ENCODE measurements at regions not wholly inside any gene's neighbourhood (a gene's known extent, or its start where the extent isn't known, plus 50 kb on each side); places are given as distances from the start of the nearest gene placed in this dataset.

- no peak overlapping the region for H2BK20ac ChIP-seq (ENCODE audit: low read depth, low read length)
- POLR2A ChIA-PET (ENCODE audit: unreplicated experiment), result no interaction called here
- TF ChIP-seq RCOR1 (IDR thresholded peaks at IDR 0.05; ENCODE audit: insufficient replicate concordance, low read length) (no peak), NFE2L2 (IDR thresholded peaks at IDR 0.05; ENCODE audit: low read depth, low read length) (no peak), MXI1 (IDR thresholded peaks at IDR 0.05; ENCODE audit: borderline replicate concordance, low read depth, low read length) (no peak), RAD21 (IDR thresholded peaks at IDR 0.05; ENCODE audit: low read length) (no peak), POLR2A (IDR thresholded peaks at IDR 0.05; ENCODE audit: low read depth, low read length) (no peak), MAZ (IDR thresholded peaks at IDR 0.05; ENCODE audit: borderline replicate concordance, low read depth, low read length) (no peak)
- TF ChIP-seq, protein P1, sequence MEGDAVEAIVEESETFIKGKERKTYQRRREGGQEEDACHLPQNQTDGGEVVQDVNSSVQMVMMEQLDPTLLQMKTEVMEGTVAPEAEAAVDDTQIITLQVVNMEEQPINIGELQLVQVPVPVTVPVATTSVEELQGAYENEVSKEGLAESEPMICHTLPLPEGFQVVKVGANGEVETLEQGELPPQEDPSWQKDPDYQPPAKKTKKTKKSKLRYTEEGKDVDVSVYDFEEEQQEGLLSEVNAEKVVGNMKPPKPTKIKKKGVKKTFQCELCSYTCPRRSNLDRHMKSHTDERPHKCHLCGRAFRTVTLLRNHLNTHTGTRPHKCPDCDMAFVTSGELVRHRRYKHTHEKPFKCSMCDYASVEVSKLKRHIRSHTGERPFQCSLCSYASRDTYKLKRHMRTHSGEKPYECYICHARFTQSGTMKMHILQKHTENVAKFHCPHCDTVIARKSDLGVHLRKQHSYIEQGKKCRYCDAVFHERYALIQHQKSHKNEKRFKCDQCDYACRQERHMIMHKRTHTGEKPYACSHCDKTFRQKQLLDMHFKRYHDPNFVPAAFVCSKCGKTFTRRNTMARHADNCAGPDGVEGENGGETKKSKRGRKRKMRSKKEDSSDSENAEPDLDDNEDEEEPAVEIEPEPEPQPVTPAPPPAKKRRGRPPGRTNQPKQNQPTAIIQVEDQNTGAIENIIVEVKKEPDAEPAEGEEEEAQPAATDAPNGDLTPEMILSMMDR (conservative IDR thresholded peaks at IDR 0.05; ENCODE audit: low read depth, low read length), result no peak
- TF ChIP-seq, protein P2, sequence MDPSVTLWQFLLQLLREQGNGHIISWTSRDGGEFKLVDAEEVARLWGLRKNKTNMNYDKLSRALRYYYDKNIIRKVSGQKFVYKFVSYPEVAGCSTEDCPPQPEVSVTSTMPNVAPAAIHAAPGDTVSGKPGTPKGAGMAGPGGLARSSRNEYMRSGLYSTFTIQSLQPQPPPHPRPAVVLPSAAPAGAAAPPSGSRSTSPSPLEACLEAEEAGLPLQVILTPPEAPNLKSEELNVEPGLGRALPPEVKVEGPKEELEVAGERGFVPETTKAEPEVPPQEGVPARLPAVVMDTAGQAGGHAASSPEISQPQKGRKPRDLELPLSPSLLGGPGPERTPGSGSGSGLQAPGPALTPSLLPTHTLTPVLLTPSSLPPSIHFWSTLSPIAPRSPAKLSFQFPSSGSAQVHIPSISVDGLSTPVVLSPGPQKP (IDR thresholded peaks at IDR 0.05; ENCODE audit: borderline replicate concordance, low read depth, low read length), result no peak
- no peak overlapping the region for H2BK5ac ChIP-seq (ENCODE audit: low read depth, low read length, poor library complexity, severe bottlenecking)
- H2BK15ac ChIP-seq (ENCODE audit: low read depth, low read length), result no peak overlapping the region
- H4K8ac ChIP-seq (ENCODE audit: low read depth in 2 of 2, low read length in 2 of 2), result no peak overlapping the region
- no peak overlapping the region for H2AK9ac ChIP-seq (replicated peaks; ENCODE audit: low read depth, low read length, poor library complexity)
- H3K56ac ChIP-seq (ENCODE audit: extremely low read depth, insufficient read depth, low read length), result no peak overlapping the region
- no peak overlapping the region for H3K23ac ChIP-seq (ENCODE audit: low read depth, low read length)
- H3K79me1 ChIP-seq (ENCODE audit: low read depth in 1 of 2, low read length in 2 of 2), result no peaks in the 10 kb centered on the region
- H2BK120ac ChIP-seq (ENCODE audit: low read depth, low read length), result no peak overlapping the region
- in situ Hi-C loops (cut with MboI; ENCODE audit: low sequenced_read_pairs) (no loop called here), intact Hi-C loops (cut with micrococcal nuclease) (no loop called here), dilution Hi-C loops (cut with HindIII; ENCODE audit: low sequenced_read_pairs, unreplicated experiment) (no loop called here)
- no peak overlapping the region for H3K4me2 ChIP-seq (ENCODE audit: low read depth, low read length)
- no peaks in the 10 kb centered on the region for H3K36me3 ChIP-seq (ENCODE audit: control insufficient read depth, insufficient read depth, low read length)
- no CpG with 5 or more reads among the region's 2 CpGs for WGBS, 2 experiments (ENCODE audit: extremely low coverage in 2 of 2, insufficient read length in 1 of 2)
- H3K4ac ChIP-seq (ENCODE audit: low read depth, low read length), result no peak overlapping the region
- no peaks in the 10 kb centered on the region for H3K9me1 ChIP-seq (ENCODE audit: insufficient read depth, low read length)
- H4K5ac ChIP-seq (ENCODE audit: low read depth, low read length), result no peak overlapping the region
- H3K14ac ChIP-seq (replicated peaks; ENCODE audit: low read depth, low read length), result no peak overlapping the region
- no peak overlapping the region for H4K91ac ChIP-seq (ENCODE audit: insufficient read depth, low read depth, low read length)
- H3K4me3 ChIP-seq (ENCODE audit: insufficient read depth, low read depth, low read length), result no peak overlapping the region
- CTCF ChIA-PET, result no interaction called here
- H3K27me3 ChIP-seq (ENCODE audit: control insufficient read depth, insufficient read depth, low read length), result no peaks in the 10 kb centered on the region
- H3K18ac ChIP-seq (ENCODE audit: low read depth, low read length), result no peak overlapping the region
- no TSS peak for BruUV-seq (replicated peaks)
- H4K20me1 ChIP-seq (ENCODE audit: insufficient read depth, low read length), result no peaks in the 10 kb centered on the region
- H3K27ac ChIP-seq (ENCODE audit: insufficient read depth, low read length), result no peak overlapping the region
- no peak overlapping the region for H2AK5ac ChIP-seq (ENCODE audit: low read depth, low read length)
- H2AFZ ChIP-seq (replicated peaks; ENCODE audit: low read length, poor library complexity), result no peak overlapping the region
- H3K9me3 ChIP-seq (ENCODE audit: control insufficient read depth, insufficient read depth, low read length), result peaks cover 6% of the 10 kb centered on the region; the same call in 1 of the 2 replicates
- no peaks in the 10 kb centered on the region for H3K4me1 ChIP-seq (ENCODE audit: control insufficient read depth, insufficient read depth, low read length)
- ATAC-seq (ENCODE audit: low read depth), result no peak
- H3K9ac ChIP-seq (ENCODE audit: low read depth, low read length), result no peak overlapping the region
- no peak for DNase-seq
Observed at GRCh38 chr10:105758209-105758998, 1117.3 kb downstream of the SORCS3 start.
